Putamen (tissue), 1 donor: ENCODE measurements at regions not wholly inside any gene's neighbourhood (a gene's known extent, or its start where the extent isn't known, plus 50 kb on each side); places are given as distances from the start of the nearest gene placed in this dataset.
A peak's percentile ranks its signal among the peaks of the same experiment; 100 is the strongest.
"Not testable (repeated sequence)": the region's sequence is repeated elsewhere in the genome, so short reads cannot be mapped to it uniquely, and the experiment has no call there.

Experiments used
- DNase-seq: peaks from one replicate; pipeline ENCODE4 v3.0.0-alpha.2; 2016; ENCODE audit warnings: low spot score

- DNase-seq: no peak
These were observed 119.7 kb downstream of the DTL start for GRCh38 chr1:212155219-212155618.

- no peak for DNase-seq
These were observed 121.7 kb downstream of the DTL start for GRCh38 chr1:212157252-212157651.

- DNase-seq: no peak
These were observed 123.6 kb downstream of the DTL start for GRCh38 chr1:212158912-212159796.

GRCh38 chr1:212161231-212161781 lies 123.9 kb upstream of the PPP2R5A start:
- no peak for DNase-seq

GRCh38 chr1:212162635-212163034 lies 122.6 kb upstream of the PPP2R5A start:
- no peak for DNase-seq

GRCh38 chr1:212164095-212164872 lies 120.9 kb upstream of the PPP2R5A start:
- DNase-seq: no peak

GRCh38 chr1:212166244-212166643 lies 119.0 kb upstream of the PPP2R5A start:
- no peak for DNase-seq

GRCh38 chr1:212166644-212167043 lies 118.6 kb upstream of the PPP2R5A start:
- peak; percentile 3 for DNase-seq

- DNase-seq: no peak
These were observed 118.1 kb upstream of the PPP2R5A start for GRCh38 chr1:212167098-212167497.

- no peak for DNase-seq
These were observed 111.6 kb upstream of the PPP2R5A start for GRCh38 chr1:212173567-212173966.

- not testable (repeated sequence) for DNase-seq
These were observed 110.9 kb upstream of the PPP2R5A start for GRCh38 chr1:212174295-212174694.

GRCh38 chr1:212177542-212177941 lies 107.7 kb upstream of the PPP2R5A start:
- no peak for DNase-seq

- no peak for DNase-seq
These were observed 106.4 kb upstream of the PPP2R5A start for GRCh38 chr1:212178851-212179250.

- no peak for DNase-seq
These were observed 105.7 kb upstream of the PPP2R5A start for GRCh38 chr1:212179394-212180076.

GRCh38 chr1:212181015-212181882 lies 104.0 kb upstream of the PPP2R5A start:
- DNase-seq: no peak

GRCh38 chr1:212182171-212182570 lies 103.0 kb upstream of the PPP2R5A start:
- no peak for DNase-seq

GRCh38 chr1:212182579-212182978 lies 102.6 kb upstream of the PPP2R5A start:
- DNase-seq: no peak

GRCh38 chr1:212186427-212187207 lies 98.6 kb upstream of the PPP2R5A start:
- no peak for DNase-seq

- DNase-seq: no peak
These were observed 96.4 kb upstream of the PPP2R5A start for GRCh38 chr1:212188599-212189351.

- no peak for DNase-seq
These were observed 95.9 kb upstream of the PPP2R5A start for GRCh38 chr1:212189352-212189738.
